ENCODE measurements at regions not wholly inside any gene's neighbourhood (a gene's known extent, or its start where the extent isn't known, plus 50 kb on each side); places are given as distances from the start of the nearest gene placed in this dataset.

GRCh38 chr2:147531269-147531668, 313.6 kb upstream of the ACVR2A start:
- no peak overlapping the region for H3K4me3 ChIP-seq
- no peak for DNase-seq (ENCODE audit: low read depth in 1 of 2, low spot score in 1 of 2)
- H3K27ac ChIP-seq = no peak overlapping the region
- no peaks in the 10 kb centered on the region for H3K36me3 ChIP-seq
- no peak for TF ChIP-seq CTCF (IDR thresholded peaks at IDR 0.05; ENCODE audit: low read depth, low read length)
- no peaks in the 10 kb centered on the region for H3K4me1 ChIP-seq (ENCODE audit: low read depth)
- H3K27me3 ChIP-seq = no peaks in the 10 kb centered on the region
- no peaks in the 10 kb centered on the region for H3K9me3 ChIP-seq (ENCODE audit: low read depth)

- H3K4me3 ChIP-seq = no peak overlapping the region
- no peak overlapping the region for H3K27ac ChIP-seq
- H3K4me1 ChIP-seq (ENCODE audit: low read depth) = no peaks in the 10 kb centered on the region
- no peak for DNase-seq (ENCODE audit: low read depth in 1 of 2, low spot score in 1 of 2)
- no peaks in the 10 kb centered on the region for H3K9me3 ChIP-seq (ENCODE audit: low read depth)
- H3K36me3 ChIP-seq = no peaks in the 10 kb centered on the region
- TF ChIP-seq CTCF (IDR thresholded peaks at IDR 0.05; ENCODE audit: low read depth, low read length) = no peak
- no peaks in the 10 kb centered on the region for H3K27me3 ChIP-seq
Measured at GRCh38 chr2:147530033-147530432, 314.8 kb upstream of the ACVR2A start.

- no peak overlapping the region for H3K27ac ChIP-seq
- no peak for TF ChIP-seq CTCF (IDR thresholded peaks at IDR 0.05; ENCODE audit: low read depth, low read length)
- H3K27me3 ChIP-seq = no peaks in the 10 kb centered on the region
- DNase-seq (ENCODE audit: low read depth in 1 of 2, low spot score in 1 of 2) = peak in 1 of 2 donors; percentile 7
- H3K4me1 ChIP-seq (ENCODE audit: low read depth) = no peaks in the 10 kb centered on the region
- no peaks in the 10 kb centered on the region for H3K36me3 ChIP-seq
- H3K9me3 ChIP-seq (ENCODE audit: low read depth) = no peaks in the 10 kb centered on the region
- H3K4me3 ChIP-seq = no peak overlapping the region
Measured at GRCh38 chr2:147525819-147526489, 318.9 kb upstream of the ACVR2A start.

GRCh38 chr2:147524912-147525311, 319.9 kb upstream of the ACVR2A start:
- no peak for TF ChIP-seq CTCF (IDR thresholded peaks at IDR 0.05; ENCODE audit: low read depth, low read length)
- no peaks in the 10 kb centered on the region for H3K36me3 ChIP-seq
- H3K4me1 ChIP-seq (ENCODE audit: low read depth) = no peaks in the 10 kb centered on the region
- H3K27ac ChIP-seq = no peak overlapping the region
- no peaks in the 10 kb centered on the region for H3K27me3 ChIP-seq
- no peaks in the 10 kb centered on the region for H3K9me3 ChIP-seq (ENCODE audit: low read depth)
- no peak overlapping the region for H3K4me3 ChIP-seq
- DNase-seq (ENCODE audit: low read depth in 1 of 2, low spot score in 1 of 2) = no peak

DNA sequence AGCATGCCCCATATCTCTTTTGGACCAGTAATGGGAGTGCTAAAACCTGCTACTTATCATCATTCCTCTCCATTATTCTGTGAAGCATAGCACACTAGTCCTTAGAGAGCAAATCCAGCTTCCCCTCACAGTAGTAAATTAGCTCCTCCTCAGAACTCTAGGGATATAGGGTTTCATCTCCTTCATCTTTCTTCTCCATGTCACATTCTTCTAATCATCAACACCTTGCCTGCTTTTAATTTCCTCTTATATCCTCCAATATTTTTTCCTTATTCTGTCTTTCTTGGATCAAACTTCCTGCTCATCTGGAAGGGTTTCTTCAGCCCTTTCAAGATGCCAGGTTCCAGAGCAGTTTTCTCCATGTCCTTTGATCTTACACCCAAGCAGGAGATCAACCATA, 321.4 kb upstream of the ACVR2A start:
- Histone ChIP-seq H3K4me1 (ENCODE audit: low read depth) (no peaks in the 10 kb centered on the region), H3K4me3 (no peak overlapping the region), H3K36me3 (no peaks in the 10 kb centered on the region), H3K27ac (no peak overlapping the region), H3K9me3 (ENCODE audit: low read depth) (no peaks in the 10 kb centered on the region), H3K27me3 (no peaks in the 10 kb centered on the region)
- no peak for TF ChIP-seq CTCF (IDR thresholded peaks at IDR 0.05; ENCODE audit: low read depth, low read length)
- DNase-seq (ENCODE audit: low read depth in 1 of 2, low spot score in 1 of 2) = no peak
